GM19043 (cell line): ENCODE measurements at regions not wholly inside any gene's neighbourhood (a gene's known extent, or its start where the extent isn't known, plus 50 kb on each side); places are given as distances from the start of the nearest gene placed in this dataset.

Experiments used
- ATAC-seq: cut with Tn5 transposase; IDR thresholded peaks from one replicate; pipeline ENCODE4 v1.9.1; 2021; ENCODE audit warnings: low read depth; ENCODE audit not compliant: unreplicated experiment

GRCh38 chr6:169908403-169908933 is 157.0 kb downstream of the ERMARD start:
- ATAC-seq: no peak

- no peak for ATAC-seq
These were observed 156.1 kb downstream of the ERMARD start for GRCh38 chr6:169907419-169908115.

GRCh38 chr6:169906688-169907418 is 155.4 kb downstream of the ERMARD start:
- no peak for ATAC-seq

GRCh38 chr6:169906004-169906687 is 154.7 kb downstream of the ERMARD start:
- no peak for ATAC-seq

GRCh38 chr6:169905041-169905807 is 153.8 kb downstream of the ERMARD start:
- no peak for ATAC-seq

GRCh38 chr6:169904051-169904922 is 152.9 kb downstream of the ERMARD start:
- ATAC-seq: no peak

GRCh38 chr6:169903122-169903521 is 151.7 kb downstream of the ERMARD start:
- no peak for ATAC-seq

GRCh38 chr6:169902604-169903003 is 151.2 kb downstream of the ERMARD start:
- no peak for ATAC-seq

- ATAC-seq: no peak
These were observed 150.6 kb downstream of the ERMARD start for GRCh38 chr6:169902070-169902469.

GRCh38 chr6:169899481-169900145 is 148.2 kb downstream of the ERMARD start:
- ATAC-seq: no peak

- no peak for ATAC-seq
These were observed 147.5 kb downstream of the ERMARD start for GRCh38 chr6:169898788-169899480.

- no peak for ATAC-seq
These were observed 146.4 kb downstream of the ERMARD start for GRCh38 chr6:169897601-169898358.

GRCh38 chr6:169896826-169897456 is 145.5 kb downstream of the ERMARD start:
- no peak for ATAC-seq

- ATAC-seq: no peak
These were observed 144.7 kb downstream of the ERMARD start for GRCh38 chr6:169895926-169896761.

GRCh38 chr6:169895000-169895759 is 143.8 kb downstream of the ERMARD start:
- ATAC-seq: no peak
